T follicular helper cell (primary cell): ENCODE measurements at regions not wholly inside any gene's neighbourhood (a gene's known extent, or its start where the extent isn't known, plus 50 kb on each side); places are given as distances from the start of the nearest gene placed in this dataset.

Source experiments
- DNase-seq: peaks from one replicate; pipeline ENCODE4 v3.0.0-alpha.2; 2020; ENCODE audit warnings: low read depth

GRCh38 chr4:140213116-140213515, 59.1 kb upstream of the MAML3 start:
- no peak for DNase-seq

DNA sequence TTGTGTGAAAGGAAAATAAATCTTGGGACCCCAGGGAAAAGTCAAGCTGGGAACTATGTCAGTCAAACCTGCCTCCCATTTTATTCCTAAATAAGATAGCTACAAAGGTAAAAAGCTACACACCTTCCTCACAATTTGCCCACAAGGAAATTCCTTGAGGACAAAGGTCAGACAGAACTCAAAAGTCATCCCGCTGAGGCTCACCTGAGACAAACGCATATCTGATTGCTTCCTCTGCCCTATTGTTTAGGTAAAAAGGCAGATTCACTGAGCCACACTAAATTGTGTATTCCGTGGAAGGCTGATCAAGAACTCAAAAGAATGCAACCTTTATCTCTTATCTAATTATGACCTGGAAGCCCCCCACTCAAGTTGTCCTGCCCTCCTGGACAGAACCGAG, 58.7 kb upstream of the MAML3 start:
- DNase-seq, result no peak

DNA sequence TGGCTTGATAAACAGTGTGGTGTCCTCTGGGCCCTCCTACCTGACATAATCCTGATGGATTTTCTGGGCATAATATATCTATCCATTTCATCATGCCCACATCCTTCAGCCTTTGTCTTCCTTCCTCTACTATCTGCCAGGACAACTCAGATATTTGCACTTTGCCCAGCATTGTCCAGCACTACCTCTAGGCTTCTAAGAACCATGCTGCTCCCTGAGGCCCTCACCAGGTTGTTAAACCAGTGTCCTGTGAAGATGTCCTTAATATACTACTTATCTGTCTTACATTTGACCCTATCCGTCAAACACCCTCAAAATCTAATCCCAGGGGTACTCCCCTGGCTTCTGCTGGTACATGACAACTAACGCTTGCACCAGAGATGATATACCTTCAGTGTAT, 58.2 kb upstream of the MAML3 start:
- DNase-seq, result no peak

DNA sequence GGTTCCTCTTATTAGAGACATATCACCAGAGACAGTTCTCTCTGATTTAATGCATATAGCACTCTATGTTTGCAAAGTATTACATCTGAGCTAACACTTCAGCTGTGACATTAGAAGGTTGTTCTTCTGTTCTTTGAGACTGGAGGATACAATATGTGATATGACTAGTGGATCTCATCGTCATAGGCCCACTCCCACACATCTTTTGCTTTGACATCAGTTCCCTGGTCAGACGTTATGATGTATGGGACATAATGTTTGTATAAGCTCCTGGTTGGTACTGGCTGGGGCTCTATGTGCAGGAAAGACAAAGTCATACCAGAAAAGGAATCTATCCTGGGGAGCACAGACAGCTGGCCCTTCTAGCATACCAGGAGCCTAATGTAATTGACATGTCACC, 57.7 kb upstream of the MAML3 start:
- no peak for DNase-seq

GRCh38 chr4:140211161-140211560, 57.2 kb upstream of the MAML3 start:
- DNase-seq, result no peak

GRCh38 chr4:140208921-140209320, 54.9 kb upstream of the MAML3 start:
- DNase-seq, result no peak
